GM20000 (cell line): ENCODE measurements at regions not wholly inside any gene's neighbourhood (a gene's known extent, or its start where the extent isn't known, plus 50 kb on each side); places are given as distances from the start of the nearest gene placed in this dataset.

Experiments
- DNase-seq: peaks from one replicate; pipeline ENCODE4 v3.0.0; 2012; ENCODE audit warnings: low spot score
- CTCF ChIP-seq: IDR thresholded peaks from 2 replicates; pipeline ENCODE4 v1.5.1; 2012; ENCODE audit warnings: mild to moderate bottlenecking, control low read depth; ENCODE audit errors: extremely low read depth, missing control alignments

- DNase-seq = no peak
- TF ChIP-seq CTCF = no peak
Observed at GRCh38 chr5:124605541-124605940, 140.9 kb downstream of the ZNF608 start.

GRCh38 chr5:124604419-124604818 is 142.0 kb downstream of the ZNF608 start:
- TF ChIP-seq CTCF = no peak

DNA sequence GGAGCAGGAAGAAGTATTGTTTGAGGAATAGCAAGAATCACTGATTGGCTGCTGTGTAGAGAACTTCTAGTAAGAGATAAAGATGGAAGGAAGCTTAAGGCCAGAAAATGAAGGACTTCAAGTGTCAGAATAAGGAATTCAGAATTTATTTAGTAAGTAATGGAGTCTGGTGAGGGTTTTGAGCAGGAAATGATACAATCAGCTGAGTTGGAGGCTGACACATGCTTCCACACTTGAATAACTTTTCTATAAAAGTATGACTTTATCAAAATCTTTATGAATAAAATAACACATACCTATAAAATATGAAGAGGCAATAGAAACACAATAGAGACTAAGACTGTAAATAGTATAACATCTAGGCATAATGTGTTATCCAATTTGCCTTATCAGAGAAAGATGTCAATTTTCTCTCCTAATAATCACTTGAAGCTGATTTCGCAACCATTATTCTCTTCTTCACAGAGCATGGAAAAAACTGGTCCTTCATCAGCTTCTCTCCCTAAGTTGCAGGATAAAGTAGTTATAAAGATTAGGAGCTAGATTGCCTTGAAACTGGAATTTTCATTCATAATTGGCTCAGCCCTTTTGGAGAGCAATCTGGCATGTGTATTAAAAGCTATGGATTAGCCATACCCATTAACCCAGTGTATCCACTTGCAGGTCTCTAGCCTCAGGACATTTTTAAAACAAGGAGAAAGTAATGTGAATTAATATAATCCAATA is 143.4 kb downstream of the ZNF608 start:
- TF ChIP-seq CTCF = no peak

More at GRCh38 chr5:124604419-124604818, 142.0 kb downstream of the ZNF608 start:
- DNase-seq = no peak

DNA sequence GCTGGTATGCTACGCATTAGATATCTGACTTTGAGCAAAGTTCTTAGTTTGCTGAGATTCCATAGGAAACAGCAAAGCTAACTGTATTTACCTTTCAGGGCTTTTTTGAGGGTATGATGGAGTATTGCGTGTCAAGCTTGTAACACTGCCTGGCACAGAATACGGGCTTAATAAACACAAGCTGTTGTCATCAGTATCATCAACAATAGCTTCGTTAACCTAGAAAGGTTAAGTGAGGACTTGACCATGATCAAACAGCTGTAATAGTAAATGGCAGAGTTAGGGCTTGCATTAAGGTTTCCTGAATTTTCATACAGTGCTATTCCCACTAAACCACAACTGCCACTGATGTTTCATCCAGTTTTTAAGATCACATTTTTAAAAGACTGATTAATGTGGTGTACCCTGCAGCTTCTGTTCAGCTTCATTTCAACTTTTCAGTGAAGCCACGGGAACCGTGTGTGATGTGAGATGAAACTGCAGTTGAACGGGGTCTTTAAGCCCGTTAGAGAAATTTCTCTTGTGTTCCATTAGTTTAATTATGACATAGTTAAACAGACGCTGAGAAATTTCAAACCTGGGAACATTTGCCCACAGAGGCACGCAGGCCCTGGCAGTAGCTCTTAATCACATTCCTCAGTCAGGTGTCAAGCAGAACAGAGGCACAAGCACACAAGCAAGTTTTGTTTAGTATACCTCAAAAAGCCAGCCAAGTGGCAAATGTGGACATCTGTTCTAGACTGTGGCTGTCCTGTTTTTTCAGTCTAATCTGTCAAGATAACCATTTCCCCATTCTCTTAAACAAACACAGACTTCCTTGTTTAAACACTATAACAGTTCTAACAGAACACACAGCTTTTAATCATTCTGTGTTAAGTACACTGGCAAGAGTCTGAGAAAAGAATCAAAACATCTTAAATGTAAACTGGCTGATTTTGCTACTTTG is 147.1 kb downstream of the ZNF608 start:
- no peak for TF ChIP-seq CTCF
- no peak for DNase-seq

More for the DNA sequence above, 143.4 kb downstream of the ZNF608 start:
- DNase-seq = no peak

DNA sequence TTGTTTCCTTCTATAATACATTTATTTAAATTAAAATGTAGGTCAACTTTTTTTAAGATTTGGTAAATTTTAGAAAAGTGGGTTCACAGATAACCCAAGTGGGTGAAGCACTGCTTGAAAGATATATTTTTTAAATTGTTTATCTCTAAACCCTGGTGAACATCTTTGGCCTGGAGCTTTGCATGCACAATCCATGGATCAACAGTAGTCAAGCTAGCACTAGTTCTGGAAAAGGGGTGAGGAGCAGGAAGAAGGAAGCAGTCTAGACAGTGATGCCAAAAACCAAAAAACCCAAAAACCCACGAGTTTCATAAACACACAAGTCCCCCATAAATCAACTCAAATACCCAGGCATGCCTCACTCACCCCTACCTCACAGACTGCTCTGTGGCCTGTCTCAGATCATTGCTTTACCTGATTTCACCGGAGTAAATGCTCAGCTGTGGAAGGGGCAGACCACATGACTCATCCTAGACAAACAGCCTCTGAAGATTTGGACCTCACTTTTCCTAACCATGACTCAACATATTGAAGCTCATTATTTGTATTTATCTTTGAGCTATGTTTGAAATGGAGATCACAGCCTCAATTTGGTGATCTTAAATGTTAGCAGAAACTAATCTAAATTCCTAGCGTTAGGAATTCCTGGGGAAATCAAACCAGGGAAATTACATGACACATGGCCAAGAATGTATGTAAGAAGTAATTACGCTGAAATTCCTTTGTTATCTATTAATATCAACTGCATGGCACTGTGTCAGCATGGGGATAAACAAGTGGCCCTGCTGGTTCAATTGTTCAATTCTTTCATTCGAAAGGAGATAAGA is 149.6 kb downstream of the ZNF608 start:
- no peak for TF ChIP-seq CTCF
- no peak for DNase-seq

DNA sequence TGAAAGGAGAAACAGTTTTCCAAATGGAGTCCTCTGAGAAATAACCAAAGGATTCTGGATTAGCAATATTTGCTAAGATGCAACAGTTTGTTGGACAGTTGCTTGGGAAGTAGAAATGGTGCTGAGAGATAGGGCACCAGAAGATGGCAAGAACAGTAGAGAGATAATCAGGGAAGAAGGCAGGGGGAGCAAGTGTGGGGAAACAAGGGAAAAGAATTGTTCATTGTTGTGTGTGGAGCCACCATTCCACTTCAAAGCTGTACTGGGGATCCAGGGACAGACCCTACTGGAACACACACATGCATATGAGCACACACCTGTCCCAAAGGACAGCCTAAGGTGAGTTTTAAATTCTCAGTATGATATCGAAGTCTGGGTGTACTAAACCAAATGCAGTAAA is 152.5 kb downstream of the ZNF608 start:
- TF ChIP-seq CTCF = no peak
- DNase-seq = no peak
